ENCODE measurements at regions not wholly inside any gene's neighbourhood (a gene's known extent, or its start where the extent isn't known, plus 50 kb on each side); places are given as distances from the start of the nearest gene placed in this dataset. TPM values are rescaled to one million over a fixed set of nuclear protein-coding genes. Genes with fewer than 3 reads are reported as not detected.
"Not testable (repeated sequence)": the region's sequence is repeated elsewhere in the genome, so short reads cannot be mapped to it uniquely, and the experiment has no call there.

DNA sequence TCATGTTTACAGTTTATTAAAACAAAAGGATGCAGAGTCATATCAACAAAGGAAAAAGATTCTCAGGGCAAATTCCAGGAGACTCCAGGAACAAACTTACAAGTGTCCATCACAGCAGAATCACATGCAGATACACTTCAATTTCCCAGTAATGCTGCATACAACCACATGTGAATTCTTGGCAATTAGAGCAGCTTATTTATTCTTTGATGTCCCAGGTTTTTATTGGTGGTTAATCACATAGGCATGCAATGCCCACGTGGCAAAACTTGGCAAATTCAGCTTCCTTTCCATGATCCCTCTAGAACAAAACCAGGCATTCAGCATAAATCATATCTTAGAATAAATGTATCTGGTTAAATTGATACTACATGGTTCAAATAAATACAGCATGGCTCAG is 376.5 kb upstream of the ZNG1F start:
- H3K4me1 ChIP-seq (ENCODE audit: control insufficient read depth, low read depth, low read length); H2BK15ac ChIP-seq (replicated peaks; ENCODE audit: low read depth); H3K79me2 ChIP-seq (ENCODE audit: control insufficient read depth, insufficient read depth, low read length); H3K27me3 ChIP-seq (ENCODE audit: insufficient read depth, low read length, poor library complexity); H3K9ac ChIP-seq (ENCODE audit: low read length); H3K18ac ChIP-seq (ENCODE audit: low read length); H2BK5ac ChIP-seq (ENCODE audit: low read length); H3K4ac ChIP-seq (ENCODE audit: low read depth, low read length); H3K23ac ChIP-seq (ENCODE audit: low read length); H2AK5ac ChIP-seq (ENCODE audit: low read length); H4K8ac ChIP-seq (ENCODE audit: low read depth, low read length); H3K79me1 ChIP-seq (ENCODE audit: low read length); H3K36me3 ChIP-seq (ENCODE audit: control insufficient read depth, insufficient read depth, low read length); H2BK120ac ChIP-seq (ENCODE audit: low read depth, low read length); DNase-seq; H3K4me2 ChIP-seq (ENCODE audit: low read length); H3K56ac ChIP-seq (ENCODE audit: low read length); H3K27ac ChIP-seq (ENCODE audit: low read depth, low read length); H3K4me3 ChIP-seq (ENCODE audit: low read length); H4K5ac ChIP-seq (ENCODE audit: low read length): not testable (repeated sequence)
- no CpG with 5 or more reads among the region's 1 CpG for WGBS (ENCODE audit: extremely low coverage, insufficient coverage, low lambda C conversion rate)

Small RNA genes in the stretch of these regions (small RNA-seq; reads per million reads assigned to genes)
- gene AL591926.1 (ENCODE audit: insufficient read depth) (not detected), gene AL591926.4 (ENCODE audit: insufficient read depth) (not detected), gene AL591926.5 (ENCODE audit: insufficient read depth) (not detected), gene AL591926.6 (ENCODE audit: insufficient read depth) (not detected), gene AL591926.8 (ENCODE audit: insufficient read depth) (not detected), gene AL591926.9 (ENCODE audit: insufficient read depth) (not detected), gene RF00019 (ENCODE audit: insufficient read depth) (not detected), gene RF00156 (ENCODE audit: insufficient read depth) (not detected), gene RN7SL565P (ENCODE audit: insufficient read depth) (not detected)
